NT2/D1 (cell line): ENCODE measurements at regions not wholly inside any gene's neighbourhood (a gene's known extent, or its start where the extent isn't known, plus 50 kb on each side); places are given as distances from the start of the nearest gene placed in this dataset.

Experiments used
- DNase-seq: peaks from one replicate; pipeline ENCODE4 v3.0.0-alpha.2; 2011; ENCODE audit warnings: low read depth, low spot score
- H3K27me3 ChIP-seq: 2 replicates; pipeline ENCODE4 v1.6.0; 2011; ENCODE audit warnings: mild to moderate bottlenecking; ENCODE audit not compliant: insufficient read length, insufficient read depth
- H3K36me3 ChIP-seq: 2 replicates; pipeline ENCODE4 v1.6.1; 2011; ENCODE audit warnings: mild to moderate bottlenecking, low read length, mixed read lengths; ENCODE audit not compliant: insufficient read depth, insufficient read length
- H3K4me1 ChIP-seq: 2 replicates; pipeline ENCODE4 v1.5.1; 2011; ENCODE audit not compliant: insufficient read depth, insufficient read length
- H3K4me3 ChIP-seq: 2 replicates; pipeline ENCODE4 v1.5.1; 2011; ENCODE audit warnings: low read depth; ENCODE audit not compliant: insufficient read length
- H3K9ac ChIP-seq: 2 replicates; pipeline ENCODE4 v1.6.0; 2011; ENCODE audit warnings: low read depth; ENCODE audit not compliant: insufficient read length
- H3K9me3 ChIP-seq: 2 replicates; pipeline ENCODE4 v1.5.1; 2011; ENCODE audit warnings: mild to moderate bottlenecking, low read length; ENCODE audit not compliant: insufficient read depth
- SUZ12 ChIP-seq: IDR thresholded peaks from 2 replicates; pipeline ENCODE4 v1.6.1; 2011; ENCODE audit not compliant: insufficient read length, insufficient read depth; ENCODE audit errors: extremely low read depth
- YY1 ChIP-seq: IDR thresholded peaks from 2 replicates; pipeline ENCODE4 v1.6.1; 2011; ENCODE audit not compliant: insufficient read length, insufficient read depth
- ZNF274 ChIP-seq: IDR thresholded peaks from 2 replicates; pipeline ENCODE4 v1.6.1; 2011; ENCODE audit warnings: mild to moderate bottlenecking, low read depth, low read length

DNA sequence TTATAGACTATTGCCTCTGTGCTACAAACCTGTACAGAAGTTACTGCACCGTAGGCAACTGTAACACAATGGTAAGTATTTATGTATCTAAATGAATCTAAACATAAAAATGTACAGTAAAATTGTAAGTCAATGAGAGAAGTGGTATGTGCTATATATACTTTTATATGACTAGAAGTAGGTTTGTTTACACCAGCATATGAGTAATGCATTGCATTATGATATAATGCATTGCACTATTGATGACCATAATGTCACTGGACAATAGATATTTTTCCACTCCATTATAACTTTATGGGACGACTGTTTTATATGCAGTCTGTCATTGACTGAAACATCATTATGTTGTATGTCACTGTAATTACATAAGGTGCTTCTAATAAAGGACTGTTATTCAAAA, 340.3 kb upstream of the SNX7 start:
- no peak overlapping the region for H3K9ac ChIP-seq
- no peaks in the 10 kb centered on the region for H3K4me1 ChIP-seq
- H3K4me3 ChIP-seq = no peak overlapping the region
- no peaks in the 10 kb centered on the region for H3K9me3 ChIP-seq
- H3K27me3 ChIP-seq = no peaks in the 10 kb centered on the region
- TF ChIP-seq SUZ12 = no peak
- no peak for TF ChIP-seq ZNF274
- TF ChIP-seq YY1 = no peak
- DNase-seq = no peak
- no peaks in the 10 kb centered on the region for H3K36me3 ChIP-seq

- no peaks in the 10 kb centered on the region for H3K27me3 ChIP-seq
- H3K4me1 ChIP-seq = no peaks in the 10 kb centered on the region
- H3K9ac ChIP-seq = no peak overlapping the region
- no peak for TF ChIP-seq ZNF274
- TF ChIP-seq YY1 = no peak
- no peak for TF ChIP-seq SUZ12
- no peaks in the 10 kb centered on the region for H3K36me3 ChIP-seq
- DNase-seq = no peak
- H3K9me3 ChIP-seq = no peaks in the 10 kb centered on the region
- no peak overlapping the region for H3K4me3 ChIP-seq
These were observed 345.1 kb upstream of the SNX7 start for GRCh38 chr1:98316286-98316905.

GRCh38 chr1:98315309-98315708, 346.2 kb upstream of the SNX7 start:
- no peak for DNase-seq
- no peaks in the 10 kb centered on the region for H3K9me3 ChIP-seq
- H3K4me3 ChIP-seq = no peak overlapping the region
- no peaks in the 10 kb centered on the region for H3K4me1 ChIP-seq
- no peak for TF ChIP-seq SUZ12
- no peak for TF ChIP-seq ZNF274
- no peak for TF ChIP-seq YY1
- H3K36me3 ChIP-seq = no peaks in the 10 kb centered on the region
- no peaks in the 10 kb centered on the region for H3K27me3 ChIP-seq
- no peak overlapping the region for H3K9ac ChIP-seq

DNA sequence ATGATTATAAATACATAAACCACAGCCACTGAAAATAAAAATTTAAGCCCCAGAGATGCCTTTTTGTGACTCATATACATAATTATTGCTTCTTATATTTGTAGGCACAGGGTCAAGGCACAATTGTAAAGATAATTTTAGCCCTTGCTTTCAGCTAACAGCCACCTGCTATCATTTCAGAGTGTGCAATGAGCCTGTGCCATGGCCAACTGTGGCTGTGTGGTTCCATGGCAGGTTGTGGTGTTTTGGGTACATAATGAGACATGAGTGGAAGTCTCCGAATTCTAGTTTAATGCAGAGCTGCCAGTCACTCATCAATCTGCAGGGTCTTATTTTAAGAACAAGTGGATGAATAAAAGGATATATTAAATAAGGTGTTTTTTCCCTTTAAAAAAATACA, 346.9 kb upstream of the SNX7 start:
- no peaks in the 10 kb centered on the region for H3K9me3 ChIP-seq
- TF ChIP-seq YY1 (no peak), ZNF274 (no peak), SUZ12 (no peak)
- H3K4me1 ChIP-seq = no peaks in the 10 kb centered on the region
- no peak overlapping the region for H3K4me3 ChIP-seq
- H3K27me3 ChIP-seq = no peaks in the 10 kb centered on the region
- H3K9ac ChIP-seq = no peak overlapping the region
- H3K36me3 ChIP-seq = no peaks in the 10 kb centered on the region
- DNase-seq = no peak

GRCh38 chr1:98306517-98307089, 354.9 kb upstream of the SNX7 start:
- TF ChIP-seq SUZ12 = no peak
- TF ChIP-seq ZNF274 = no peak
- no peak for TF ChIP-seq YY1
- Histone ChIP-seq H3K36me3 (no peaks in the 10 kb centered on the region), H3K4me1 (no peaks in the 10 kb centered on the region), H3K27me3 (no peaks in the 10 kb centered on the region), H3K9ac (no peak overlapping the region), H3K4me3 (no peak overlapping the region), H3K9me3 (no peaks in the 10 kb centered on the region)
- no peak for DNase-seq

DNA sequence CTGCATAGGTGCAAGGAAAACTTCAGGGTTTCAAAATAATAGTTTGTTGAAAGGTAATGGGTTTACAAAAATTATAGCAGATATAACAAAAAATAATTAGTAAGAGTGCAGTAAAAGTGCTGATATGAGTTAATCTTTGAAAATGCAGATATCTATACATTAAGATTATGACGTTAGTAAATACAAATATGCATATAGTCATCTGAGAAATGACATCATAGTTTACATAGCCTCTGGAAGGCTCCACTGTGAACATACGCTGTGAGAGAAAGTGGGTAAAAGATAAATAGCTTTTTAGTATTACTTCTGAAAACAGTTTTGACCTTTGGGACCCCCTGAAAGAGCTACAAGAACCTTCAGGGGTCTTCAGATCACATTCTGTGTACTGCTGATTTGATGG, 356.2 kb upstream of the SNX7 start:
- Histone ChIP-seq H3K9ac (no peak overlapping the region), H3K36me3 (no peaks in the 10 kb centered on the region), H3K27me3 (no peaks in the 10 kb centered on the region), H3K4me1 (no peaks in the 10 kb centered on the region), H3K4me3 (no peak overlapping the region), H3K9me3 (no peaks in the 10 kb centered on the region)
- TF ChIP-seq SUZ12 = no peak
- no peak for TF ChIP-seq YY1
- TF ChIP-seq ZNF274 = no peak
- DNase-seq = no peak

GRCh38 chr1:98304888-98305287, 356.6 kb upstream of the SNX7 start:
- no peak for DNase-seq
- Histone ChIP-seq H3K9ac (no peak overlapping the region), H3K9me3 (no peaks in the 10 kb centered on the region), H3K27me3 (no peaks in the 10 kb centered on the region), H3K4me3 (no peak overlapping the region), H3K4me1 (no peaks in the 10 kb centered on the region), H3K36me3 (no peaks in the 10 kb centered on the region)
- TF ChIP-seq ZNF274 = no peak
- no peak for TF ChIP-seq YY1
- no peak for TF ChIP-seq SUZ12

DNA sequence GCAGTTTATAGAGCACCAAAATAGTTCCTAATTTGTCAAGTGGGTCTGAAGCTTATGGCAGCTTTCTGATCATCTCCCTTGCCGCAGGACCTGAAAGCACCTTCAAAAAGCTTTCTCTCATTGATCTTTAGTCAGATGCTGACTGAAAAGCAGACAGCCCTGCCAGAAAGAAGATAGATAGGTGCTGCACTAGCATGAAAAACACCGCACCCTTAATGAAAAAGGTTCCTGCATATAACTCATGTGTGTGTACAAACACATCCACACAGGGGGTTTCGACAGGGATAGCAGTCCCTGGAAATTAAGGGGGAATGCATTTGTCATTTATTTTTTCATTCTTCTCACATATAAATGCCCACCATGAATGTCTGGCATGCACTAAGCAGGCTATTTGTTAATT, 361.7 kb upstream of the SNX7 start:
- Histone ChIP-seq H3K4me3 (no peak overlapping the region), H3K36me3 (no peaks in the 10 kb centered on the region), H3K4me1 (no peaks in the 10 kb centered on the region), H3K27me3 (no peaks in the 10 kb centered on the region), H3K9ac (no peak overlapping the region), H3K9me3 (no peaks in the 10 kb centered on the region)
- TF ChIP-seq YY1 (no peak), ZNF274 (no peak), SUZ12 (no peak)
- DNase-seq = no peak
